ENCODE measurements at regions not wholly inside any gene's neighbourhood (a gene's known extent, or its start where the extent isn't known, plus 50 kb on each side); places are given as distances from the start of the nearest gene placed in this dataset.

GRCh38 chr2:49514201-49514600 is 359.9 kb upstream of the FSHR start:
- H2AFZ ChIP-seq (ENCODE audit: low read depth), result no peak overlapping the region
- H3K4me2 ChIP-seq, result no peak overlapping the region
- H3K36me3 ChIP-seq (ENCODE audit: insufficient read depth), result no peaks in the 10 kb centered on the region
- H3K79me2 ChIP-seq (ENCODE audit: insufficient read depth, low read depth), result no peaks in the 10 kb centered on the region
- no peaks in the 10 kb centered on the region for H3K4me1 ChIP-seq (ENCODE audit: low read depth, poor library complexity, severe bottlenecking)
- H3K9ac ChIP-seq, result no peak overlapping the region
- H3K4me3 ChIP-seq (IDR thresholded peaks at IDR 0.05; ENCODE audit: insufficient read depth, low read depth, low read length), result no peak overlapping the region
- TF ChIP-seq, protein P1, sequence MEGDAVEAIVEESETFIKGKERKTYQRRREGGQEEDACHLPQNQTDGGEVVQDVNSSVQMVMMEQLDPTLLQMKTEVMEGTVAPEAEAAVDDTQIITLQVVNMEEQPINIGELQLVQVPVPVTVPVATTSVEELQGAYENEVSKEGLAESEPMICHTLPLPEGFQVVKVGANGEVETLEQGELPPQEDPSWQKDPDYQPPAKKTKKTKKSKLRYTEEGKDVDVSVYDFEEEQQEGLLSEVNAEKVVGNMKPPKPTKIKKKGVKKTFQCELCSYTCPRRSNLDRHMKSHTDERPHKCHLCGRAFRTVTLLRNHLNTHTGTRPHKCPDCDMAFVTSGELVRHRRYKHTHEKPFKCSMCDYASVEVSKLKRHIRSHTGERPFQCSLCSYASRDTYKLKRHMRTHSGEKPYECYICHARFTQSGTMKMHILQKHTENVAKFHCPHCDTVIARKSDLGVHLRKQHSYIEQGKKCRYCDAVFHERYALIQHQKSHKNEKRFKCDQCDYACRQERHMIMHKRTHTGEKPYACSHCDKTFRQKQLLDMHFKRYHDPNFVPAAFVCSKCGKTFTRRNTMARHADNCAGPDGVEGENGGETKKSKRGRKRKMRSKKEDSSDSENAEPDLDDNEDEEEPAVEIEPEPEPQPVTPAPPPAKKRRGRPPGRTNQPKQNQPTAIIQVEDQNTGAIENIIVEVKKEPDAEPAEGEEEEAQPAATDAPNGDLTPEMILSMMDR (conservative IDR thresholded peaks at IDR 0.05; ENCODE audit: low read depth, low read length), result no peak
- no peaks in the 10 kb centered on the region for H4K20me1 ChIP-seq (ENCODE audit: insufficient read depth)
- H3K27ac ChIP-seq, result no peak overlapping the region
- H3K27me3 ChIP-seq (ENCODE audit: insufficient read depth, low read depth), result no peaks in the 10 kb centered on the region

GRCh38 chr2:49490710-49491109 is 336.4 kb upstream of the FSHR start:
- Histone ChIP-seq H3K27ac (no peak overlapping the region), H2AFZ (ENCODE audit: low read depth) (no peak overlapping the region), H3K4me3 (IDR thresholded peaks at IDR 0.05; ENCODE audit: insufficient read depth, low read depth, low read length) (no peak overlapping the region), H3K4me2 (no peak overlapping the region), H4K20me1 (ENCODE audit: insufficient read depth) (no peaks in the 10 kb centered on the region), H3K36me3 (ENCODE audit: insufficient read depth) (no peaks in the 10 kb centered on the region), H3K4me1 (ENCODE audit: low read depth, poor library complexity, severe bottlenecking) (no peaks in the 10 kb centered on the region), H3K9ac (no peak overlapping the region), H3K27me3 (ENCODE audit: insufficient read depth, low read depth) (no peaks in the 10 kb centered on the region), H3K79me2 (ENCODE audit: insufficient read depth, low read depth) (no peaks in the 10 kb centered on the region)
- TF ChIP-seq, protein P1 (conservative IDR thresholded peaks at IDR 0.05; ENCODE audit: low read depth, low read length), result peak; percentile 64

DNA sequence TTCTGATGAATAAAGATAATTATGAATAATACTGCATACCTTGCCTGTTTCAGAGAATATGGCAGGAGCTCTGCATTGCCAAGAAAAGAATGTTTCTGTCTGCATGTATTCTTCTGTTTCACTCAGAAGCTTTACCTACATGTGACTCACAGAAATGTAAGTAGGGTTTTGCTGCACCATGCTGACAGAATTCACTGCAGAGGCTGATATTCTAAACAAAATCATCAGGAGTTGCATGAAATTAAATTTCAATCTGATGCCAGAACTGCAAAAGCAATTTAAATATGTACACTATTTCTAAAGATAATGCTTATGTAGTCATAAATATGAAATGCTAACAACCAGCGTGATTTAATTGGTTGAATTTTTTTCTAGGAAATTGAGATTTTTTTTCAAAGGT is 332.8 kb upstream of the FSHR start:
- H3K27ac ChIP-seq, result no peak overlapping the region
- no peak overlapping the region for H3K4me3 ChIP-seq (IDR thresholded peaks at IDR 0.05; ENCODE audit: insufficient read depth, low read depth, low read length)
- no peaks in the 10 kb centered on the region for H4K20me1 ChIP-seq (ENCODE audit: insufficient read depth)
- no peak overlapping the region for H3K4me2 ChIP-seq
- H3K9ac ChIP-seq, result no peak overlapping the region
- no peaks in the 10 kb centered on the region for H3K36me3 ChIP-seq (ENCODE audit: insufficient read depth)
- no peaks in the 10 kb centered on the region for H3K27me3 ChIP-seq (ENCODE audit: insufficient read depth, low read depth)
- TF ChIP-seq, protein P1 (conservative IDR thresholded peaks at IDR 0.05; ENCODE audit: low read depth, low read length), result no peak
- no peaks in the 10 kb centered on the region for H3K79me2 ChIP-seq (ENCODE audit: insufficient read depth, low read depth)
- no peak overlapping the region for H2AFZ ChIP-seq (ENCODE audit: low read depth)
- no peaks in the 10 kb centered on the region for H3K4me1 ChIP-seq (ENCODE audit: low read depth, poor library complexity, severe bottlenecking)

- H3K4me3 ChIP-seq (IDR thresholded peaks at IDR 0.05; ENCODE audit: insufficient read depth, low read depth, low read length), result no peak overlapping the region
- no peaks in the 10 kb centered on the region for H3K79me2 ChIP-seq (ENCODE audit: insufficient read depth, low read depth)
- no peaks in the 10 kb centered on the region for H3K36me3 ChIP-seq (ENCODE audit: insufficient read depth)
- no peak overlapping the region for H2AFZ ChIP-seq (ENCODE audit: low read depth)
- no peak overlapping the region for H3K4me2 ChIP-seq
- H3K4me1 ChIP-seq (ENCODE audit: low read depth, poor library complexity, severe bottlenecking), result no peaks in the 10 kb centered on the region
- no peaks in the 10 kb centered on the region for H3K27me3 ChIP-seq (ENCODE audit: insufficient read depth, low read depth)
- H3K27ac ChIP-seq, result no peak overlapping the region
- no peaks in the 10 kb centered on the region for H4K20me1 ChIP-seq (ENCODE audit: insufficient read depth)
- TF ChIP-seq, protein P1 (conservative IDR thresholded peaks at IDR 0.05; ENCODE audit: low read depth, low read length), result no peak
- H3K9ac ChIP-seq, result no peak overlapping the region
These were observed 326.2 kb upstream of the FSHR start for GRCh38 chr2:49480520-49480919.

All from KMS-11 (cell line).